ENCODE measurements at regions not wholly inside any gene's neighbourhood (a gene's known extent, or its start where the extent isn't known, plus 50 kb on each side); places are given as distances from the start of the nearest gene placed in this dataset.

GRCh38 chr14:87282266-87282665 is 710.7 kb downstream of the GALC start:
- H3K4me3 ChIP-seq (ENCODE audit: low read depth, low read length), result no peak overlapping the region
- DNase-seq (ENCODE audit: low read depth), result no peak
- no peak for TF ChIP-seq CTCF (IDR thresholded peaks at IDR 0.05; ENCODE audit: insufficient read depth, low read depth, low read length, missing control alignments)

DNA sequence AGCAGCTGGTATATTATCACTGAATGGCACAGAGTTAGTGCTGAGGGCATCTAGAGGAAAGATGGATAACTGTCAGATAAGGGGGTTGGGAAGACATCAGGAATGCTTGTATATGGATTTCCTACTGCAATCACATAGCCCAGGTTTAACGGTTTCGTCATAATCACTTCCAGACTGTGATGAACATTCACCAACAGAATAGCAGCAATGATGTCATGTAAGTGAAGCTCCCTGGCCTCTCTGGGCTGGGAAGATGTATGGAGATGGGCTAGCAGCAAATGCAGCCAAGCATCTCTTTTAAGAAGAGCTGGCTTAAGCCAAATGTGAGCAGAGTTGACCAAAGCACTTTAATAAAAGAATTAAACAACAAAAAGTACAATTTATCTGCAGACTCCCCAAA is 714.6 kb downstream of the GALC start:
- TF ChIP-seq CTCF (IDR thresholded peaks at IDR 0.05; ENCODE audit: insufficient read depth, low read depth, low read length, missing control alignments), result no peak
- no peak for DNase-seq (ENCODE audit: low read depth)
- H3K4me3 ChIP-seq (ENCODE audit: low read depth, low read length), result no peak overlapping the region

- no peak for TF ChIP-seq CTCF (IDR thresholded peaks at IDR 0.05; ENCODE audit: insufficient read depth, low read depth, low read length, missing control alignments)
Observed at GRCh38 chr14:87271331-87271730, 721.7 kb downstream of the GALC start.

GRCh38 chr14:87268997-87269396 is 724.0 kb downstream of the GALC start:
- TF ChIP-seq CTCF (IDR thresholded peaks at IDR 0.05; ENCODE audit: insufficient read depth, low read depth, low read length, missing control alignments), result no peak
- DNase-seq (ENCODE audit: low read depth), result no peak
- no peak overlapping the region for H3K4me3 ChIP-seq (ENCODE audit: low read depth, low read length)

More at GRCh38 chr14:87271331-87271730, 721.7 kb downstream of the GALC start:
- H3K4me3 ChIP-seq (ENCODE audit: low read depth, low read length), result no peak overlapping the region
- DNase-seq (ENCODE audit: low read depth), result no peak

GRCh38 chr14:87264796-87265195 is 728.2 kb downstream of the GALC start:
- TF ChIP-seq CTCF (IDR thresholded peaks at IDR 0.05; ENCODE audit: insufficient read depth, low read depth, low read length, missing control alignments), result no peak
- H3K4me3 ChIP-seq (ENCODE audit: low read depth, low read length), result no peak overlapping the region
- no peak for DNase-seq (ENCODE audit: low read depth)

DNA sequence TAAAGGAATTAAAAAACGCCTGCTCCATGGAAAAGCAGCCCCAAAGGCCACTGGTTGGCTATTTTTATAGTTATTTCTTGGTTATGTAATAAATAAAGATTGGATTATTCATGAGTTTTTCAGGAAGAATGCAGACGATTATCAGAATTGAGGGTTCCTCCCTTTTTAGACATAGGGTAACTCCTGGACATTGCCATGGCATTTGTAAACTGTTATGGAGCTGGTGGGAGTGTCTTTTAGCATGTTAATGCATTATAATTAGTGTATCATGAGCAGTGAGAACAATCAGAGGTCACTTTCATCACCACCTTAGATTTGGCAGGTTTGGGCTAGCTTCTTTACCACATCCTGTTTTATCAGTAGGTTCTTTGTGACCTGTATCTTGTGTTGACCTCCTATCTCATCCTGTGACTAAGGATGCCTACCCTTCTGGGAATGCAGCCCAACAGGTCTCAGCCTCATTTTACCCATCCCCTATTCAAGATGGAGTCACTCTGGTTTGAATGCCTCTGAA is 728.7 kb downstream of the GALC start:
- no peak overlapping the region for H3K4me3 ChIP-seq (ENCODE audit: low read depth, low read length)
- no peak for DNase-seq (ENCODE audit: low read depth)
- no peak for TF ChIP-seq CTCF (IDR thresholded peaks at IDR 0.05; ENCODE audit: insufficient read depth, low read depth, low read length, missing control alignments)

DNA sequence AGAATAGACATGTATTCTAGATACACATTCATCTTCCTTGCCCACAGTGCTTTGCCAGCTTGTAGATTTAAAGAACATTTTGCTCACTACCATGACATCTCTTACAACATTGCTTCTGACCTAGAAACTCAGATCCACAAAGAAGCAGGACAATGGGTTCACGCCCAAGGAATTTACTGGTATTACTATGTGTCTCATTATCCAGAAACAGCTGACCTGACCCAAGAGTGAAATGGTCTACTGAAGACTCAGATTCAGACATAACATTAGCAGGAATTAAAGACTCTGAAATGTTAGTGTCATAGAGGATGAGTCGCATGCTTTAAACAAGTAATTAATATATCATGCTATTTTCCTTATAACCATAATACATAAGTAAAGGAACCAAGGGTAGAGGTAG is 731.4 kb downstream of the GALC start:
- no peak for TF ChIP-seq CTCF (IDR thresholded peaks at IDR 0.05; ENCODE audit: insufficient read depth, low read depth, low read length, missing control alignments)
- H3K4me3 ChIP-seq (ENCODE audit: low read depth, low read length), result no peak overlapping the region
- no peak for DNase-seq (ENCODE audit: low read depth)

Data from GM12865 (cell line).